Stomach (tissue), 8 donors: ENCODE measurements at regions not wholly inside any gene's neighbourhood (a gene's known extent, or its start where the extent isn't known, plus 50 kb on each side); places are given as distances from the start of the nearest gene placed in this dataset.

Experiments used
- DNase-seq, 2 donors: peaks; one replicate each; pipeline versions ENCODE4 v3.0.0 to v3.0.0-alpha.2; 2013 to 2019
- H3K27ac ChIP-seq, 5 donors: fragments of 200-600 bp in 4 of 5; sonication (generic) in 4 of 5; one replicate each; pipeline ENCODE4 v1.5.1; 2013 to 2019; ENCODE audit warnings: mild to moderate bottlenecking in 1 of 5, moderate library complexity in 1 of 5
- H3K27me3 ChIP-seq, 3 donors: fragments of 200-600 bp; sonication (generic); one replicate each; pipeline ENCODE4 v1.5.1; 2017 to 2019; ENCODE audit warnings: mixed run types in 1 of 3
- H3K36me3 ChIP-seq, 4 donors: fragments of 200-600 bp; sonication (generic); 1 replicate in 3 of 4; 2 replicates in 1 of 4; pipeline ENCODE4 v1.5.1; 2016 to 2019
- H3K4me1 ChIP-seq, 4 donors: fragments of 200-600 bp; sonication (generic); one replicate each; pipeline ENCODE4 v1.5.1; 2016 to 2019
- H3K4me3 ChIP-seq, 4 donors: fragments of 200-600 bp; sonication (generic) in 3 of 4; one replicate each; pipeline ENCODE4 v1.5.1; 2016 to 2019; ENCODE audit warnings: mild to moderate bottlenecking in 1 of 4
- H3K9me3 ChIP-seq, 4 donors: fragments of 200-600 bp; sonication (generic); one replicate each; pipeline ENCODE4 v1.5.1; 2016 to 2019
- CTCF ChIP-seq, 7 experiments: fragments of 450-650 bp in 4 of 7; fragments of 200-600 bp in 3 of 7; sonication (generic) in 3 of 7; IDR thresholded peaks; one replicate each; pipeline ENCODE4 v1.5.1; 2016 to 2019; ENCODE audit warnings: antibody characterized with exemption in 7 of 7, control low read depth in 2 of 7, mild to moderate bottlenecking in 1 of 7
- EP300 ChIP-seq: sonication (generic); formaldehyde crosslinking; IDR thresholded peaks from one replicate; pipeline ENCODE4 v1.6.1; 2017; ENCODE audit warnings: antibody characterized with exemption
- POLR2A ChIP-seq, 4 donors: fragments of 450-650 bp; IDR thresholded peaks; one replicate each; pipeline ENCODE4 v1.6.1; 2016; ENCODE audit warnings: antibody characterized with exemption in 4 of 4, control low read depth in 2 of 4, mild to moderate bottlenecking in 1 of 4, moderate library complexity in 1 of 4
- POLR2AphosphoS5 ChIP-seq, 3 donors: sonication (generic); formaldehyde crosslinking; IDR thresholded peaks; one replicate each; pipeline ENCODE4 v1.6.1; 2016; ENCODE audit warnings: antibody characterized with exemption in 3 of 3
- WGBS, 5 donors: extraction: QIAGEN DNeasy Blood & Tissue Kit in 3 of 5; methylation state at CpG; one replicate each; pipeline versions ENCODE4 v1.1.5 to v1.1.7; 2013 to 2018; 5-methylcytosine and 5-hydroxymethylcytosine counted together
- intact Hi-C: fragments of 100-400 bp; cut with DNase I; formaldehyde crosslinking; loops from one replicate; pipeline ENCODE4 v1.15.1; 2023; ENCODE audit warnings: low total_unique reads
- donor health status: healthy with polysubstance abuse.
- donor health status: Bipolar disorder and iron deficiency.
- donor health status: healthy.

GRCh38 chr2:133936096-133936495 lies 317.8 kb upstream of the MGAT5 start:
- H3K9me3 ChIP-seq = no peaks in the 10 kb centered on the region
- H3K27me3 ChIP-seq = no peaks in the 10 kb centered on the region
- intact Hi-C loops = no loop called here
- WGBS, 5 donors = 66 to 81% (median 80%) methylated on average over 8 of the region's 8 CpGs
- H3K4me1 ChIP-seq = no peaks in the 10 kb centered on the region
- H3K4me3 ChIP-seq = no peak overlapping the region
- TF ChIP-seq CTCF (IDR thresholded peaks at IDR 0.05) = no peak
- TF ChIP-seq POLR2A (IDR thresholded peaks at IDR 0.05) = no peak
- no peak for TF ChIP-seq POLR2AphosphoS5 (IDR thresholded peaks at IDR 0.05)
- TF ChIP-seq EP300 = no peak
- no peak overlapping the region for H3K27ac ChIP-seq
- H3K36me3 ChIP-seq = no peaks in the 10 kb centered on the region
- no peak for DNase-seq

GRCh38 chr2:133936601-133937000 lies 317.3 kb upstream of the MGAT5 start:
- intact Hi-C loops = no loop called here
- WGBS, 5 donors = 68 to 79% (median 73%) methylated on average over 4 of the region's 4 CpGs
- Histone ChIP-seq H3K9me3 (no peaks in the 10 kb centered on the region), H3K4me1 (no peaks in the 10 kb centered on the region), H3K27me3 (no peaks in the 10 kb centered on the region), H3K27ac (no peak overlapping the region), H3K36me3 (no peaks in the 10 kb centered on the region), H3K4me3 (no peak overlapping the region)
- TF ChIP-seq POLR2AphosphoS5 (IDR thresholded peaks at IDR 0.05) (no peak), POLR2A (IDR thresholded peaks at IDR 0.05) (no peak), EP300 (no peak), CTCF (IDR thresholded peaks at IDR 0.05) (no peak)
- no peak for DNase-seq

- no peak for TF ChIP-seq POLR2A (IDR thresholded peaks at IDR 0.05)
- H3K4me3 ChIP-seq = no peak overlapping the region
- no peaks in the 10 kb centered on the region for H3K36me3 ChIP-seq
- no peaks in the 10 kb centered on the region for H3K27me3 ChIP-seq
- H3K4me1 ChIP-seq = no peaks in the 10 kb centered on the region
- intact Hi-C loops = no loop called here
- no peak overlapping the region for H3K27ac ChIP-seq
- H3K9me3 ChIP-seq = no peaks in the 10 kb centered on the region
- DNase-seq = no peak
- WGBS, 5 donors = 65 to 70% (median 67%) methylated on average over 7 of the region's 7 CpGs
Measured at GRCh38 chr2:133937669-133938068, 316.2 kb upstream of the MGAT5 start.

- H3K27ac ChIP-seq = no peak overlapping the region
- H3K4me3 ChIP-seq = no peak overlapping the region
- intact Hi-C loops = no loop called here
- no peak for DNase-seq
- no peaks in the 10 kb centered on the region for H3K27me3 ChIP-seq
- no peaks in the 10 kb centered on the region for H3K36me3 ChIP-seq
- no peaks in the 10 kb centered on the region for H3K4me1 ChIP-seq
- no peaks in the 10 kb centered on the region for H3K9me3 ChIP-seq
- TF ChIP-seq POLR2AphosphoS5 (IDR thresholded peaks at IDR 0.05) (no peak), EP300 (no peak), POLR2A (IDR thresholded peaks at IDR 0.05) (no peak), CTCF (IDR thresholded peaks at IDR 0.05) (no peak)
Measured at GRCh38 chr2:133940134-133940533, 313.7 kb upstream of the MGAT5 start.

- no peaks in the 10 kb centered on the region for H3K4me1 ChIP-seq
- 19 to 29% (median 24%) methylated on average over 2 of the region's 2 CpGs for WGBS, 5 donors
- no peaks in the 10 kb centered on the region for H3K27me3 ChIP-seq
- intact Hi-C loops = no loop called here
- no peak for DNase-seq
- no peaks in the 10 kb centered on the region for H3K36me3 ChIP-seq
- H3K9me3 ChIP-seq = no peaks in the 10 kb centered on the region
- H3K27ac ChIP-seq = no peak overlapping the region
- TF ChIP-seq CTCF (IDR thresholded peaks at IDR 0.05) (no peak), POLR2AphosphoS5 (IDR thresholded peaks at IDR 0.05) (no peak), POLR2A (IDR thresholded peaks at IDR 0.05) (no peak), EP300 (no peak)
- H3K4me3 ChIP-seq = no peak overlapping the region
Measured at GRCh38 chr2:133941666-133942065, 312.2 kb upstream of the MGAT5 start.
